ENCODE measurements at regions not wholly inside any gene's neighbourhood (a gene's known extent, or its start where the extent isn't known, plus 50 kb on each side); places are given as distances from the start of the nearest gene placed in this dataset.
"Not testable (repeated sequence)": the region's sequence is repeated elsewhere in the genome, so short reads cannot be mapped to it uniquely, and the experiment has no call there.

- no peak for DNase-seq
Measured at GRCh38 chr5:174828804-174829510, 104.6 kb downstream of the MSX2 start.

DNA sequence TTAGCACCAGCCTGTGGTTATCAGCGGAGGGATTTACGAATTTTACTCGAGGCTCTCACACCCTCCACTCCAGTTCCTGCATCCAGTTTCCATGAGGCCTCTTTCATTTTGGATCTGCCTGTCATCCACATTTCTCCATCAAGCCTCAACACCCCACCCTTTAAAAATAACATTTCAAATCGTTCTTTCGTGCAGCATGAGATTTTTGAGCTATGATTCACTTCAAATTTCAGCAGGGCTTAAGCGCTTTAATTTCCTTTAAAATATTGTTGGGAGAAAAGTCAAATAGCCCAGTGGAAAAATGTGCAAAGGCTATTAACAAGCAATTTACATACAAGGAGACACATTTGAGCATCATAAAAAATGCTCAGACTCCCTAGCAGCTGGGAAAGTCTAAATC lies 103.2 kb downstream of the MSX2 start:
- no peak for DNase-seq

- no peak for DNase-seq
Measured at GRCh38 chr5:174825587-174825986, 101.2 kb downstream of the MSX2 start.

DNA sequence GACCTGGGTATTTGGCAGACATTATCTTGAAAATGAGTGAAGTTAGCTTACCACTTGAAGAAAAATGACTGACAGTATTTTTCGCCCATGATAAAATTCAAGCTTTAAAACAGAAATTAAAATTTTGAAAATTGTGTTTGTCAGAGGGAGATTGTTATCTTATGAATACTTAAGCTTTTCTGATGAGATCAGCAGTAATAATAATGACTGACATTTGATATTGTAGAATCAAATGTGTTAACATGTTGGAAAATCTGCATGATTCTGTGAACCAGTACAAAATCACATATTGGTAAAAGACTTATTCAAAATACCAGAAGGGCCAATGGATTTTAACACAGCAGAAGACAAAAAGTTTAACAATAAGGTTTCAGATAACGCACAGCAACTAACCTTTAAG lies 94.0 kb downstream of the MSX2 start:
- DNase-seq, result no peak

DNA sequence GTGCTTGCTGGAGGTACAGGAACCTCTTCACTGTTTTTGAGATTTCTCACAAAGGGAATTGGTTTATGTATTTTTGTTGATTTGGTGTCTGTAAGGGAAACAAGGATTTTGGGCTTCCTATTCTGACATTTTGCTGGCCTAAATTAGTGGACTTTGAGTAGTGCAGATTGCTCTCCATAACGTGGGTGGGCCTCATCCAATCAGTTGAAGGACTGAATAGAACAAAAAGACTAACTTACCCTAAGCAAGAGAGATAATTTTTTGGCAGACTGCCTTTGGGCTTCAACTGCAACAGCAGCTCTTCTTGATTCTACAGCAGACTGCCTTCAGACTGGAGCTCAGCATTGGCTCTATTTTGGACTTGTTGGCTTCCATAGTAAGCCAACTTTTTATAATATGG lies 93.2 kb downstream of the MSX2 start:
- DNase-seq, result no peak

GRCh38 chr5:174816858-174817257 lies 92.5 kb downstream of the MSX2 start:
- DNase-seq, result no peak

GRCh38 chr5:174811438-174811837 lies 87.1 kb downstream of the MSX2 start:
- DNase-seq, result no peak

GRCh38 chr5:174810796-174811195 lies 86.4 kb downstream of the MSX2 start:
- DNase-seq, result no peak

DNA sequence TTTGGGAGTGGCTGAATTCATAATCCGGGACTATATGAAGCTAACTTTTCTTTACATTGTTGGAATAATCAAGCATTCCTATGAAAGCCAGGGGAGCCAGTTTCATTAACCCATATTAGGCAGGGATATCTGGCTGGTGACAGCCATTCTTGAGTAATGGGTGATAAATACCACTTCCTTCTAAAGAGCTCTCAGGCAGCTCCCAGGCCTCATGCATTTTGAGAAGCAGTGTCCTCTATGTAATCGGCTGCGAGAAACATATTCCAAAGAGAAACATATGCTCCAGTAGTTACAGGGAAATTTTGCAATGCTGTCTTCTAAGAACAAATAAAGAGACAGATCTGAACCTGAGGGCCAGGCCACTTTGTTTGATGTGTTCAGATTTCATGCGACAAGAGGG lies 83.1 kb downstream of the MSX2 start:
- DNase-seq, result no peak

DNA sequence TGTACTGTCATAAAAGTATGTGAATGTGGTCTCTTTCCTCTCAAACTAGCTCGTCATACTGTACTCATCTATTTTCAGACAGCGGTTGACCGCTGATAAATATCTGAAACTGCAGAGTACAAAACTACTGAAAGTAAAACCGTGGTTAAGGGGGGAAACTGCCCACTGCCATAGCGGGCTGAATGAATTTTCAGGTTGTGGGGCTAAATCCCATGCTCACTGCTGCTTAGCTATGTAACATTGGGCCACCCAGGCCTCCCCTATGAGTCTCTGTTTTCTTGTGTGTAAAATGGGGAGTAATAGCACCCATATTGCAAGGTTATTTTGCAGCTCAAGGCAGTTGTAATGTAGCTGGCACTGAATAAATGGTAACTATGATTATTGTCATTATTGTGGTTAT lies 82.3 kb downstream of the MSX2 start:
- DNase-seq, result no peak

- DNase-seq, result no peak
Measured at GRCh38 chr5:174801798-174802197, 77.4 kb downstream of the MSX2 start.

DNA sequence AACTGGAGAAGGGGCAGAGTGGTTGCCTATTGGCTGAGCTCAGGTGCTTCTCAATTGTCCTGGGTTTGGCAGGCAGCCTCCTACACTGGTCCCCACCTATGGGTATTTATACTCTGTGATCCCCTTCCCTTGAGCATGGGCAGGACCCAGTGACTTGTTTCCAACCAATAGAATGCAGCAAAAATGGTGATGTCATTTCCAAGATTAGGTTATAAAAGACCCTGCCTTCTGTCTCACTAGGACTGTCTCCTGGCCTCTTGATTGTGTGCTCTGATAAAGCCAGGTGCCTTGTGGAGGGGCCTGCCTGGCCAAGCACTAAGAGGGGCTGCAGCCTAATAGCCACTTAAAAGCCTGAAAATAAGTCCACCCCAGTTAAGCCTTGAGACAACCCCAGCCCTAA lies 76.1 kb downstream of the MSX2 start:
- DNase-seq, result no peak

GRCh38 chr5:174799121-174799520 lies 74.7 kb downstream of the MSX2 start:
- DNase-seq, result no peak

DNA sequence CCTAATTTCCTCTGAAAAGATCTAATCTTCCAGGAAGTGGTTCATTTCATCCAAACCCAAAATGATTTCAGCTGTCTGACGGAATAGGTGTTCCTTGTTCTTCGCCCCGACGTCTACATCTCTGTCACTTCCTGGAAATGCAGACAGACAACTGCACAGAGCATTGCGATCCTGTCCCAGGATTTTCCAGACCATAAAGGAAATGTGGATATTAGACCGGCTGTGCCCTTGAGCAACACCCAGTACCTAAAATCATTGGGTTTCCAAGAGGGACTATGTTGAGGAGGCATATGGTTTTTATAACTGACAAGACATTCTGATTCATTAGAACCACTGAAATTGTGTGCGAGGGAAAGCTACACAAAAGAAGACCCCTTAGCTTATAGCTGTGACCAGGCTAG lies 74.2 kb downstream of the MSX2 start:
- DNase-seq, result no peak

DNA sequence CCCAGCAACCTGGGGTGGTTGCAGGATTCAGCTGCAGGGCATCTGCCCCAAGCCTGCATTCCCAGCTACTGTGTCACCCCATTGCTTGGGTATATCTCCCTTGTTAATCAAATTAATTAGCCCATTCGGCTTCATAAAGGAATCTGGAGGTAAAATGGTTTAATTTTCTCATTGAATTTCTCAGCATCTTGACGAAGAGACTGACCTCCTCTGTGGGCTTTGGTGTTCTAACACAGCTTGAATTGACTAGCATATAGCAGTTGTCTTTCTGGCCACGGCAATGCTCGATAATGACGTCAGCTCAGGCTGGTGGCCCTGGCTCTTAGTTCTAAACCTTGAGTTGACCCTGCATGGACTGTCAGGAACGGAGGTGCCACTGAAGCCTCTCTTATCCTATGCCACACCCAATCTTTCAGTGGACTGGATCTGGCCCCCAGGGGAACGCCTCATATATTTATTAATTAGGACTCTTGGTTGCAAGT lies 72.4 kb downstream of the MSX2 start:
- DNase-seq, result no peak

DNA sequence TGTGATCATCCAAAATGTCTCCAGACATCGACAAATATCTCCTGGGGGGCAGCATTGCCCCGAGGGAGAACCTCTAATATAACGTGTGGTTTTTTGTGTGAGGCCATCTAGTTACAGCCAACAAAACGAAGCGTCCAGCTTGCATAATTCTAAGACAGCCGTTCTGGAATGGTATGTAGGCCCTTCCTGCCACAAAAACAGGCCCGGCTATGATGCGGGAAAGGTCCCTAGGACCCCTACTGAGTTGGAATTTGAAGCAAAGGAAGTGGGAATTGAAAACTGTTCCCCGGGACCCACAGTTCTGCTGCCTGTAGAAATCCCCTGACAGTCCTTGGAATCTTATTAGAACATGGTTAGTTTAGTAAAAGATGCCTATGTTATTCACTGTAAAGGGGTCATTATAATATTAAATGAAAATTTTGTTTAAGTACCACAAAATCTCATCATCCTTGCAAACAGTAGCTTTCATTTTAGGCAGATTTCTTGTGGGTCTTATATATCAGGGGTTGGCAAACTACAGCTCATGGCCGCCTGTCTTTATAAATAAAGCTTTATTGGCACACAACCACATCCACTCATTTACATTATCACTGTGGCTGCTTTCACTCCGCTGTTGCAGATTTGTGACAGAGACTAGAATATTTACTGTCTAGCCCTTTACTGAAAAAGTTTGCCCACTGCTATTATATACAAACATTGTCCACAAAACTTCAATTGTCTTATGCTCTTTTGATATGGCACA lies 70.7 kb downstream of the MSX2 start:
- DNase-seq, result no peak

GRCh38 chr5:174793684-174794328 lies 69.4 kb downstream of the MSX2 start:
- peak; percentile 4 to 23 for DNase-seq

- no peak for DNase-seq
Measured at GRCh38 chr5:174793076-174793475, 68.7 kb downstream of the MSX2 start.

DNA sequence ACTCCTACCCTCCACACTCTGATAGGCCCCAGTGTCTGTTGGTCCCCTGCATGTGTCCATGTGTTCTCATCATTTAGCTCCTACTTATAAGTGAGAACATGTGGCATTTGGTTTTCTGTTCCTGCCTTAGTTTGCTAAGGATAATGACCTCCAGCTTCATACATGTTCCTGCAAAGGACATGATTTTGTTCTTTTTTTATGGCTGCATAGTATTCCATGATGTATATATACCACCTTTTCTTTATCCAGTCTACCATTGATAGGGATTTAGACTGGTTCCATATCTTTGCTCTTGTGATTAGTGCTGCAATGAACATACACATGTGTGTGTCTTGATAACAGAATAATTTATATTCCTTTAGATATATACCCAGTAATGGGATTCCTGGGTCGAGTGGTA lies 67.9 kb downstream of the MSX2 start:
- not testable (repeated sequence) for DNase-seq

GRCh38 chr5:174790906-174791305 lies 66.5 kb downstream of the MSX2 start:
- no peak for DNase-seq

DNA sequence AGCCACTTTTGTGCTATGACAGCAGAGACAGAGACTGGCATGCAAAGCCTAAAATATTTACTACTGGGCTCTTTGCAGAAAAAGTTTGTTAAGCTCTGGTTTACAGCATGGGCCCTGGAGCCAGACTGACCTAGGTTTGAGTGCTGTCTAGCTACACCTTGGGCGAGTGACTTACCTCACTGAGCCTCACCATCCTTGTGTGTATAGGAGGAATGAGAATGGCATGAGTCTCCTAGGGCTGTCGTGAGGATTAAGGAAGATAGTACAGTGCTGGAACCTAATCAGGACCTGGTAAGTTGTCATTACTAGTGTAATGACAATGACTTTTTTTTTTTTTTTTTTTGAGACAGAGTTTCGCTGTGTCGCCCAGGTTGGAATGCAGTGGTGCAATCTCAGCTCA lies 65.2 kb downstream of the MSX2 start:
- DNase-seq, result no peak

GRCh38 chr5:174785120-174785680 lies 60.8 kb downstream of the MSX2 start:
- no peak for DNase-seq
